HG03521 (cell line): ENCODE measurements at regions not wholly inside any gene's neighbourhood (a gene's known extent, or its start where the extent isn't known, plus 50 kb on each side); places are given as distances from the start of the nearest gene placed in this dataset.
"Not testable (repeated sequence)": the region's sequence is repeated elsewhere in the genome, so short reads cannot be mapped to it uniquely, and the experiment has no call there.

ENCODE experiments used
- ATAC-seq: cut with Tn5 transposase; IDR thresholded peaks from one replicate; pipeline ENCODE4 v1.9.1; 2021; ENCODE audit warnings: mild to moderate bottlenecking, moderate library complexity; ENCODE audit not compliant: unreplicated experiment

- no peak for ATAC-seq
Measured at GRCh38 chr5:71771191-71771590, 52.1 kb downstream of the CARTPT start.

GRCh38 chr5:71778678-71779276 lies 59.7 kb downstream of the CARTPT start:
- no peak for ATAC-seq

- no peak for ATAC-seq
Measured at GRCh38 chr5:71780597-71780996, 61.5 kb downstream of the CARTPT start.

GRCh38 chr5:71782393-71782770 lies 63.3 kb downstream of the CARTPT start:
- peak; percentile 16 for ATAC-seq

GRCh38 chr5:71782771-71783770 lies 64.0 kb downstream of the CARTPT start:
- ATAC-seq: peak; percentile 92

GRCh38 chr5:71783891-71784290 lies 64.8 kb downstream of the CARTPT start:
- ATAC-seq: no peak

GRCh38 chr5:71786337-71787055 lies 67.4 kb downstream of the CARTPT start:
- no peak for ATAC-seq

GRCh38 chr5:71788794-71789193 lies 69.7 kb downstream of the CARTPT start:
- no peak for ATAC-seq

GRCh38 chr5:71789746-71790145 lies 70.7 kb downstream of the CARTPT start:
- no peak for ATAC-seq

- no peak for ATAC-seq
Measured at GRCh38 chr5:71790433-71790832, 71.4 kb downstream of the CARTPT start.

- not testable (repeated sequence) for ATAC-seq
Measured at GRCh38 chr5:71792041-71792440, 73.0 kb downstream of the CARTPT start.

- ATAC-seq: no peak
Measured at GRCh38 chr5:71794061-71794695, 75.1 kb downstream of the CARTPT start.

- ATAC-seq: no peak
Measured at GRCh38 chr5:71802673-71803072, 83.6 kb downstream of the CARTPT start.

- no peak for ATAC-seq
Measured at GRCh38 chr5:71806711-71807110, 87.6 kb downstream of the CARTPT start.

- ATAC-seq: no peak
Measured at GRCh38 chr5:71807909-71808308, 88.8 kb downstream of the CARTPT start.

GRCh38 chr5:71809446-71809845 lies 90.4 kb downstream of the CARTPT start:
- no peak for ATAC-seq

- no peak for ATAC-seq
Measured at GRCh38 chr5:71810023-71810422, 90.9 kb downstream of the CARTPT start.

- ATAC-seq: no peak
Measured at GRCh38 chr5:71810471-71811195, 91.6 kb downstream of the CARTPT start.

- ATAC-seq: no peak
Measured at GRCh38 chr5:71811779-71812178, 92.7 kb downstream of the CARTPT start.

- ATAC-seq: no peak
Measured at GRCh38 chr5:71816307-71816706, 97.2 kb downstream of the CARTPT start.
